Activated CD4-positive, alpha-beta T cell treated with anti-CD3 and anti-CD28 coated beads, Interleukin-2, amount 50 U/mL, for 48 hours (primary cell): ENCODE measurements at regions not wholly inside any gene's neighbourhood (a gene's known extent, or its start where the extent isn't known, plus 50 kb on each side); places are given as distances from the start of the nearest gene placed in this dataset.

Source experiments
- DNase-seq, 2 experiments: peaks; one replicate each; pipeline ENCODE4 v3.0.0-alpha.2; 2020

DNA sequence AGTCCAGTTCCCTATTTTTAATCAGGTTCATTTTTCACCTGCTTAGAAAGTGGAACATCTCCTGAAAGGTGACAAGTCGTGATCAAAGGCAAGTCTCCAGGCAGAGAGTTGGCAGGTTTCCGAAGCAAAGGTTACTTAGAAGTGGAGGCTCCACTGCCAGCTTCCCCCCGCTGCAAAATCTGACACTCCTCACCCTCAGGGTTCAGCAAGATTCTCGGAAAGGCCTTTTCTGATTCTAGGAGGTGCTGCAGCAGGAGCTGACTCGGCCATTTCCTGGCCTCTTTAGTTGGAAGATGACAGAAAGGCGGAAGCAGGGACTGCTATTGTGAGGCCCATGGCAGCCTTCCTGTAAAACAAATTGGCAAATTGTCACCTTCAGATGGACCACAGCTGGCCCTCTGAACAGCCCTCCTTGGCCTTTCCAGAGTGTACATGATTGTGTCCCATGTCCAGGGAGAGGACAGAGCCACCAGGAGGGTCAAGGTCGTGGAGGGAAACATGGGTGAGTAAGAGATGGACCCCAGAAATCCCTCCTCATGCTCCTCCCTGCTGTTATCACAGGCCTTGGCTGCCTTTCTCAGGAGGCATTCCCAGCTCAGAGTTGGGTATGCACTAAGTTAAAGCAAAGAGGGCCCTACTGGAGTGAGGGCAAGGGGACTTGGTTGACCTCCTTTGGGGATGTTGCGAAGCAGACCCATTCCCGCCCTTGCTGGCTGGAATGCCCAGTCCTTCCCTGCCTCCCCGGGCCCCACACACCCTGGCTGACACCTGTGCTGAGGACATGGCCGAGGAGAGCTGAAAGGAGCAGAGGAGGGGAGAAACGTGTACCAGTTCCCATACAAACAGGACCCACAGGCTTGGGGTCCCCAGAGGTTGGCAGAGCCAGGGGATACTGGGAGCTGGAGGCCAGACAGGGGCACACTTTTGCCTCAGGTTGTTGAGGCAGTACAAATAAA lies 115.5 kb upstream of the IRF2BP2 start:
- DNase-seq: peak; percentile 59 to 71

DNA sequence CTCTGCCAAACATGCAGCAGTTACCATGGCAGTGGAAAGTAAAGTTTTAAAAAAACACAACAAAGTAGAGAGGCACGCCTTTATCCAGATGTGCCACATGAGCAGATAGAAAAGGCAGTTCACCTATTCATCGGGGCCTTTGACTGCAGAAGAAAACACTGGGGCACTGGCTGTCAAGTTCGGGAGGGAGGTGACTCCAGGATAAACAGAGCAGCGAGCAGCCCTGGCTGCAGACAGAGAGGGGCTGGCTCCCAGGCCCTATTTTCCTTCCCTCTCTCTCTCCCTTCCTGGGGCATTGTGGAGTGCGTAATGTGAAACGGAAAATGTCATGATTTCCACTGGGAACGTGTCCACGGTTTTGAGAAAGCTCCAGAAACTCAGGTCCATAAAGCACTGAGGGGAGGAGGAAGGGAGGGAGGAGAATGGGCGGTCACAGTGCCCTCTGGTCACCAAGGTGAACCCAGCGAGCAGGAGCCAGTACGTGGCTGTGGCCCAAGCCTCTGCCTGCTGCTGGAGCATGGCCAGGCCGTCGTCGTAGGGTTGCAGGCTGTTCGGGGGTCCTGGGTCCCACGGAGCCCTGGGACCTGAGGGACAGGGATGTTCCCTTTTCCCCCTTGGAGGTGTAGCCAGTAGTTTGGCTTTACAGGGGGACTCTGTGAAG lies 114.7 kb upstream of the IRF2BP2 start:
- DNase-seq: peak; percentile 35 to 46

DNA sequence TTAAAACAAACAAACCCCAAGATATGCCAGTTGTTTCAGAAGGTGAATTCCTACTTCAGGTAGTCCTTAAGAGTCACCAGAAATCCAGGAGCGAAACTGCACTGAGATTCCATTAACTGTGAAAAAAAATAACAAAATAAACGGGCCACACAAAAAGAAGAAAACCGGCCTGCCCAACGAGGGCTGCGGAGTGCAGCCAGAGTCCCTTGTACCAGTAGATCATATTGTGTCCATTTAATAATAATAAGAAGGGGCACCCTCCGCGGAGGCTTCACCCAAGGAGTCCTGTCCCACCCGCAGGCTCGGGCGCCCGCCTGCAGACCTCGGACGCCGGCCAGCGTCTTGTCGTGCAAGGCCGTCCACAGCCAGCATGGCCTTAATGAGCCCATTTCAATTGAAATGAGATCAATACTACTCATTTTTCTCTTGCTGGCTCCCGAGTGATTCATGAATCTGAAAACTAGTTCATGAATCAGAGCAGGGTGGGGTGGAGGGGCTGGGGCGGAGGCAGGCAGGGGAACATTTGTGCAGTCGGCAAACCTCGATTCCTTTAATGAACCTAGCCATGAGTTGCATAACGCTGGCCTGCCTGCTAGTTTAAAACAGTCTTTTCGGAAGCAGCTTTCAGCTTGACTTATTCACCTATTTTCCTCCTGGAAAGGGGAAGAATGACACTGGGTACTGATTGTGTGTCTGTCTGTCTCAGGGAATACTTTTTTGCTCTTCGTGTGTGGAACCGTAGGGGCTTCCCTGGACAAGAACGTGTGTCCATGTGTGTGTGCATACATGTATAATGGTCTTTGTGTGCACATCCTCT lies 113.1 kb upstream of the IRF2BP2 start:
- peak; percentile 79 for DNase-seq

- no peak for DNase-seq
These were observed 112.3 kb upstream of the IRF2BP2 start for GRCh38 chr1:234722270-234722704.

- DNase-seq: no peak
These were observed 111.7 kb upstream of the IRF2BP2 start for GRCh38 chr1:234721476-234722269.

DNA sequence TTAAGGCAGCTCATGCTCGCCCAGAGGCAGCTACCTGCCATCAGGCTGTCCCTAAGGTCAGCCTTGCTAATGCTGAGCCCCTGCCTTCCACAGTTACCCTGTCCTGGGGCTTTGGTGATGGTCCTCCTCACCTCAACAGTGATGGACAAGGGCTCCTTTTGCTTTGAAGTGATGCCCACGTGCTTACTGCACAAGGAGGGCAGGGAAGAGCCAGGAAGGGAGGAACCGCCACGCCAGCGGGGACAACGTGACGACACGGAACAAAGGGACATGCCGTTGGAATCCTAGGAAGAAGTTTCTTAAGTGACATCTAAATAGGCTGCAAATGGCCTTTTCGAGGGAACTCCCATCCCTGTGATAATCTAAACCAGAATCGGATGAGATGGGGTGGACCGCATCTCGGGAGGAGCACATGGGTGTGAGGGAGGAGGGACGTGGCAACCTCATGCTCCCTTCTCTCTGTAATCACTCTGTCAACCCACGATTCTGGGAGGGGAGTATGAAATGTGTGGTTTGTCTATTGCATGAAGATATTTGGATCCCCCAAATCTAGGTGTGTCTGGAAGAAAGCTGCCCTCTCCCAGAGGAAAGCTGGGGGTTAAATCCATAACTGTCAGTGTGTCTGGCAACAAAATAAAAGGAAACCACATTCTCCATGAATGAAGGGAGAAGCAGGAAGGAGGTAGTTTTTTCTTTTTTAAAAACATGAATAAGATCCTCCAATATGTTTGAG lies 110.9 kb upstream of the IRF2BP2 start:
- DNase-seq: no peak

- DNase-seq: no peak
These were observed 109.7 kb upstream of the IRF2BP2 start for GRCh38 chr1:234719454-234720251.

DNA sequence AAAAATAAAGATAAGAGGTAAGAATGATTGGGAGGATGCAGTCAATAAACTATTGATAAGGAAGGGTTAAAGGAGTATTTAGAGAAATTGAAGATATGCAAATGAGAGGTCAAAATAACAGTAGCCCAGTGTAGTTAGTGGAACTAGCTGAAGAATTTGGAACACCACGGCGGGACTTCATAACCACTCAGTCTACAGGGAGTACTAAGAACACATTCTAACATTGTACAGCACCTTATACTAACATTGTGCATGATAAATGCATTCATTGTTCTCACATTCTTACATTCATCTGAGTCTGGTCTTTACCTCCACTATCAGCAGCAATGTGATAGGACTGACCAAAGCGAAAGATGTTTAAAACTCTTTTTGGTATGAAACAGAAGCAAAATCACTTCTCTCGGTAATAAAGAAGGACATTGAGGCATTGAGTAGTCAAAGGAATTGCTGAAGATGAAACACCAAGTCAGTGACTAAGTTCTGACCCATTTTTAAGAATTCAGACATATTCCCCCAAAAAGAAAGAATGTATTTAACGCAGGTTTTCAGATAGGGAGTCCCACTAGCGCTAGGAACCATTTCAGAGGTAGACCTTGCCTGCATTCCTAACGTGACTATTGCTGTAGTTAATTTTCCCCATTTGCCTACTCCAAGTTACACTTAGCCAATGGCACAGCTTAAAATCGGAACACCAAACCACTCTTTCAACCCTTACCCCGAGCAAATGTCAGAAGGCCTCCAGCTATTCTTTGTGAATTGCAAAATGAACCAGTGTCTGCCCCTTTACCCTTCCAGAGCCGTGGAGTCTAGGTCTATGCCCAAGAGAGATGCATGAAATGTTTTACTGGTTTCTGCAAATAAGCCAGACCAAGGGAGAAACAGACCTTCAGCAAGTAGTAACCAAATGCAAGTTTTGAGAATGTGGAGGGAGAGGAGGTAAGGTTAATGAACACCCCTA lies 108.8 kb upstream of the IRF2BP2 start:
- no peak for DNase-seq

DNA sequence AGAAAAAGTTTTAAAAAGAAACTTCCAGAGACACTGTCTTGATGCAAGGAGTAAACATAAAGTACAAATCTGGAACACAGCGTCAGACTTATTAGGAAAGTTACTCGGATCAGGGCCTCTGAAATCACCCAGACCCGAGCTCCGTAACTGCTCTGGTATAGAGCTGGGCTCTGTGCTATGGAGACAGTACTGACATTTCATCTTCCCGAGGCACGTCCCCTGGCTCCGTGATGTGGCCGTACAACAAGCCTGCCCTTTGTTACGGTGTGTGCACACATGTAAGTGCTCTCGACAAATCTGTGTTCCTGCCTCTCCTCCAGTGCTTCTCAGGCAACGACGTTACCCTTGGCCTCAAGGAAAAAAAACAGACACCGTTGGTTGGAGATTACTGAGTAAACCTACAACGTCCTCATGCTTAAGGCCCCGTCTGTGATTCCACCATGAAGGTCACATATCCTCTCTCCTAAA lies 107.0 kb upstream of the IRF2BP2 start:
- DNase-seq: no peak

DNA sequence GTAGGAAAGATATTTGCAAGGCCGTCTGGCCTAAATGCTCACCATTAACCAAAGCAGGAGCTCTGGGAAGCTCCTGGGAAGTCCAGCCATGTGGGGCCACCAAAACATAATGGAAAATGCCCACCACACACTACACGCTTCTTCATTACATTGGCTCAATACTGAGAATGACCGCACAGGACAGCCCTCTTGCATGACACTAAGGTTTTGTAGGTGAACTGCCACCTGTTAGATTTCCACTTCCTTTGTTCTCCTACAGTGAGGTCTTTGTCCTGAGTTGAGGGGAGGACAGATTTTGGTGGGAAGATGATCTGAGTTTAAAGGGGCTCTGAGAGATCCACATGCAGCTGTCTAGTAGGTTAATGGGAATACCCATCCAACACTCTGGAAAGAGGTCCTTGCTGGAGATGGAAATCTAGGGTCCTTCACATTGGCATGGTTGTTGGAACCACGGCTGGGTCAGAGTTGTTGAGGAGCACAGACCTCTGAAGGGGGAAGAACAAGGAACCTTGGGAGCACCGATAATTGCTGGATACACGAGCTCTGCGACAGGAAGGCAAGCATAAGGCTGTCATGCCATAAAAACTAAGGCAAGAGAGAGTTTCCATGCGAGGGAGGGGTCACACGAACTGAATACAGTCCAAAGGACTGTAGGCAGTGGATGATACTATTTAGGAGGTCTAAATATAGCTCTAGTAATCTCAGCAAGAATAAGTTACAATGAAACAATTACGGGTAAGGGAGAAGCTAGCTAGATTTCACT lies 105.5 kb upstream of the IRF2BP2 start:
- DNase-seq: no peak

- DNase-seq: no peak
These were observed 103.9 kb upstream of the IRF2BP2 start for GRCh38 chr1:234713859-234714258.

DNA sequence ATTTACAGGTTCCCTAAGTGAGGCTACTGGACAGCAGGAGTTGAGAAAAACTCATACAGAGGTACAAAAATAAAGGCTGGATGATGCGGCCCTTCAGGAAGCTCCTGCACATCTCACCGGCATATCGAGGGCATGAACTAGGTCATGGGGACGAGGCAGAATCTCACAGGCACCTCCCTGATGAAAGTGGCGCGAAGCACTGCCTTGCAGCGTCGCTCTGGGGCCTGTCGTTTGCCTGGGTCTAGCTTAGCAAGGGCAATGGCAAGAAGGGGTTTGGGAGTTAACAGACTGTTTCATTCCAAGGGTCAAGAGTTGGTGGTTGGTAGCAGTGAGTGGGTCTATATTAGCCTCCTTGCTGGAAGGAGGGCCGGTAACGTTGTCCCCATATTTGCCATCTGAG lies 103.5 kb upstream of the IRF2BP2 start:
- no peak for DNase-seq

DNA sequence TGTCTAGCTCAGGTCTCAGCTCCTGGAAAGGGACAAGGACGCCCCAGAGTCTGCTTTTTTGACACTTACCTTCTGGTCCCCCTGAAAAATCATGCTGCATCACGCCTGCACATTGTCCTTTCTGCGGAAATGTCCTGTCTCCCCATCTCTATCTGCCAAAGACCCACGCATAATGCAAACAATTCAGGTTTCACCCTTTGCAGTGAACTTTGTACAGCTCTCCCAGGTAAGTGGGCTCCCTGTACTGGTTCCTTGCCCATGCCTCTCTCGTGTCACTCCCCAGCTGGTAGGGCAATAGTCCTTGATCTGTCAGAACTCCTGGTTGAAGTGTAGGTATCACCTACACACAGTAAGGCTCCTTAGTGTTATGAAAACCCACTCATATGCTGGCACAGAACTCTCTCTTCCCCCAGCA lies 102.9 kb upstream of the IRF2BP2 start:
- DNase-seq: no peak

DNA sequence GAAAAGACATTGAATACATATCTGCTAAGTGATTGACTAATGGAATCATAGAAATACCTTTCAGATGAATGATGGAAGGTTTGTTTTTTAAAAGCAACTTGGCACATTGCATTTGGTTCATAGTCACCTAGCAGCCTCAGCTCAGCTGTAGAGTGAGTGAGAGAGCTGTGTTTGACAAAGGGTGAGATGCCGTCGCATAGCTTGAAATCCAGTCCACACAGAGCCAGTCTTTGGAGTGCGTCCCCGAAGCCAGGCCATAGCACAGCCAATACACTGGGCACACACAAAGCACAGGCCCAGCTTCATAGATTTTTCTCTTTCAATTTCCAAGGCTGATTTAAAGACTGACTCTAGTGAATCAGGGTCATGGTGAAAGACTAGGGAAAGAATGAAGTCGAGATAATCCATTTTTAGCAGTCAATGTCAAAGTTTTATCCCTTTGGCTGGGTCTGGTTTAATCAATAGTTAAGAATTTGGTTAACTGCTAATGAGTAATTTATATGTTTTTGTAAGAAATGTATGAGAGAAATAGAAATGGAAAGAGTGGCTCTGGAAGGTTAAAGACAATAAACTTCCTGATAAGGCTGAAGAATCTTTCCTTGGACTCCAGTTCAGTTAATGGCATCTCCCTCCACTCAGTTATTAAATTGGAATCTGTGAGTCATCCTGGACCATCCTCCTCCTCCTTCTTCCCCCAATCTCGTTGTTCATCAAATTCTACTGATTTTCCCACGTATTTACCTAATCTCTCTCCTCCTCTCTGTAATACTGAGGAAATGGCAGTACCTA lies 101.2 kb upstream of the IRF2BP2 start:
- DNase-seq: no peak

- no peak for DNase-seq
These were observed 100.4 kb upstream of the IRF2BP2 start for GRCh38 chr1:234710381-234710780.

DNA sequence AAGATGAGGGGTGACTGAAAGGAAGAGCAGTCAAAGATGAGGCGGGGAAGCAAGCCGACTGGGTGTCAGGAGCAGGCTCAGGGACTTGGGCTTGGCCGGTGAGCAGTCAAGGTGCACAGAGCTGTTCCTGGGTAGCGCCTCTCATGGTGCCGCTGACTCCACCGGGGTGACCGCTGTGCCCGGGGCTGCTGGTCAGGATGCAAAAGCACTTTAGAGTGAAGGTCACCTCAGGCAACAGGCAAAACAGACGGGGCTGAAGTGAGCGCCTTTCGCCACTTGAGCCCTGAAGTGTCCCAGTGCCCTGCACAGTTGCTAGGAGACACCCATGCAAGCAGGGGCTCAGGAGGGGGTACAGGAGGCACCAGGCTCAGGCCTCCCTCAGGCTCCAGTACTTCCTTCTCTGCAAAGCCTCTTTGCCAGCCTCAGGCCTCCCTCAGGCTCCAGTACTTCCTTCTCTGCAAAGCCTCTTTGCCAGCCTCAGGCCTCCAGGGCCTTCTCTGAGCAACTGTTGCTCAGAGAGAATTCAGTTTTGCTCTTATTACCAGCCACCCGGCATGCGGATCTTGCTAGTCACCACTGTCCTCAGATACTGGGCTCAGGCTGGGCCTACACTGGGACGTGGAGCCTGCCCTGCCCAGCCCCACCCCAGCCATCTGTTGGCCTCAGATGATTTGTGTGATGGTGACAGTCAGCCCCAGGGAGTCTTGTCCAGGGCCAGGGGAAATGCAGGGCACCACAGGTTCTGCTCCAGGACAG lies 99.7 kb upstream of the IRF2BP2 start:
- DNase-seq: no peak
